ENCODE measurements at regions not wholly inside any gene's neighbourhood (a gene's known extent, or its start where the extent isn't known, plus 50 kb on each side); places are given as distances from the start of the nearest gene placed in this dataset.

DNA sequence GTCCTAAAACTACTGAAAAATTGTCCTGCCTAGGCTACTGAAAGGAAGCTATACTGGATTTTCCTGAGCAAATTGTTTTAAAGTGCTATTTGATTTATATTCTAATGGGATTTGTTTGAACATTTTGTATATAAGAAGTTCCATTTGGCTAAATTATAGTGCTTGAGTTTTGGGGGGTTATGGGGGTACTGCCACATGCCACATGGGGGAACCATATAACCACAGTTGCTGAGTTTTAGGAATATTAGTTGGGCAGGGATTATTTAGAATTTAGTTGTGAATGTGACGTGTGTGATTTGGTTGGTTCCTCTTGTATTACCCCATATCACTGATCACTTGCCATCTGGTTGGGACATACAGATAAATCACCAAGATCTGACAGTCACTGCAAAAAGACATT lies 224.5 kb upstream of the TAPT1 start:
- TF ChIP-seq, protein P1, sequence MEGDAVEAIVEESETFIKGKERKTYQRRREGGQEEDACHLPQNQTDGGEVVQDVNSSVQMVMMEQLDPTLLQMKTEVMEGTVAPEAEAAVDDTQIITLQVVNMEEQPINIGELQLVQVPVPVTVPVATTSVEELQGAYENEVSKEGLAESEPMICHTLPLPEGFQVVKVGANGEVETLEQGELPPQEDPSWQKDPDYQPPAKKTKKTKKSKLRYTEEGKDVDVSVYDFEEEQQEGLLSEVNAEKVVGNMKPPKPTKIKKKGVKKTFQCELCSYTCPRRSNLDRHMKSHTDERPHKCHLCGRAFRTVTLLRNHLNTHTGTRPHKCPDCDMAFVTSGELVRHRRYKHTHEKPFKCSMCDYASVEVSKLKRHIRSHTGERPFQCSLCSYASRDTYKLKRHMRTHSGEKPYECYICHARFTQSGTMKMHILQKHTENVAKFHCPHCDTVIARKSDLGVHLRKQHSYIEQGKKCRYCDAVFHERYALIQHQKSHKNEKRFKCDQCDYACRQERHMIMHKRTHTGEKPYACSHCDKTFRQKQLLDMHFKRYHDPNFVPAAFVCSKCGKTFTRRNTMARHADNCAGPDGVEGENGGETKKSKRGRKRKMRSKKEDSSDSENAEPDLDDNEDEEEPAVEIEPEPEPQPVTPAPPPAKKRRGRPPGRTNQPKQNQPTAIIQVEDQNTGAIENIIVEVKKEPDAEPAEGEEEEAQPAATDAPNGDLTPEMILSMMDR (IDR thresholded peaks at IDR 0.05) = peak in 6 of 9 donors; percentile 10 to 45 (median 28)
- intact Hi-C loops (cut with DNase I) = no loop called here
- Histone ChIP-seq H3K9me3 (no peaks in the 10 kb centered on the region), H3K27me3 (no peaks in the 10 kb centered on the region), H3K27ac (no peak overlapping the region), H3K4me1 (no peaks in the 10 kb centered on the region), H3K36me3 (no peaks in the 10 kb centered on the region), H3K4me3 (no peak overlapping the region)
- DNase-seq (no peak), ATAC-seq (no peak)
- WGBS, 2 donors = 77 to 81% methylated on average over 1 of the region's 1 CpG

DNA sequence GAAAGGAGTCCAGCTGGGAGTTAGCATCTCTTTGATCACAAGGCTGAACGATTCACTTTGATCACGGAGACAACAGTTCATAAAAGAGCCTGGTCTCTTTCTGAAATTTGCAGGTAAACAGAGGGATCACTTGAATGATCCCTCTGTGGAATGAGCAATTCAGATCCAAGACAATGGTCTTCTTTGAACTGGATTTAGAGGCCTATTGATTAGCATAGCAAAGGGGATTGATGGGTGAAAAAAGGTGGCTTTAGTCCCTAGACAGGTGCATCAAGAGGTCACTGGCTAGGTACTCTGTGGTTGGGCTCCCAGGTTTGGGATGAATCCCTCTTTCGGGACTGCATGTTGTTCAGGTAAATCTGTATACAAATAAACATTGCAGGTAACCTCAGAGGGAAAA lies 223.8 kb upstream of the TAPT1 start:
- Histone ChIP-seq H3K36me3 (no peaks in the 10 kb centered on the region), H3K9me3 (no peaks in the 10 kb centered on the region), H3K4me3 (no peak overlapping the region), H3K27ac (no peak overlapping the region), H3K27me3 (no peaks in the 10 kb centered on the region), H3K4me1 (no peaks in the 10 kb centered on the region)
- TF ChIP-seq, protein P1 (IDR thresholded peaks at IDR 0.05) = no peak
- intact Hi-C loops (cut with DNase I) = no loop called here
- WGBS, 2 donors = 51 to 61% methylated on average over 3 of the region's 3 CpGs
- no peak for DNase-seq
- ATAC-seq = no peak

DNA sequence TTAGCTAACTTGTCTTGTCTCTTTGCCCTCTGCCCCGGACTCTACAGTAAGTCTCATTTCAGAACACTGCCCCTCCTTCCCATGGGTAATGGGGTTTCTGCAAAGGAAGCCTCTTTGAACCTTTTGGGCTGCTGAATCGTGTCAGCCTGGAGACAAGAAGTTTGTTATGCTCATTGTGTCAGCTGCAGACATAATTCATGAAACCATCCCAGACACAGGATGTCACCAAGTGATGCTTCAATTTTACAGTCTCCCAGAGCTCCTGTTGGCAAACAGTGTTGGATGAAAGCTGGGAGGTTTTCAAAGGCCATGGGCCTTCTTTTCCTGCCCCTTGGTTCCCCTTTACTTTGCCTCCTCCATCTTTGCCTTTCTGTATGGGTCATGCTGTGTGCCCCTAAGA lies 223.1 kb upstream of the TAPT1 start:
- Histone ChIP-seq H3K36me3 (no peaks in the 10 kb centered on the region), H3K4me1 (no peaks in the 10 kb centered on the region), H3K9me3 (no peaks in the 10 kb centered on the region), H3K4me3 (no peak overlapping the region), H3K27me3 (no peaks in the 10 kb centered on the region), H3K27ac (no peak overlapping the region)
- TF ChIP-seq, protein P1 (IDR thresholded peaks at IDR 0.05) = no peak
- no peak for ATAC-seq
- DNase-seq = no peak
- intact Hi-C loops (cut with DNase I) = loop anchor here in 2 of 10 donors (5.0 to 10.0 kb wide), 2 partner anchors 155 to 157 kb away; no protein-coding TSS in a partner anchor
- 56 to 57% methylated on average over 2 of the region's 2 CpGs for WGBS, 2 donors

DNA sequence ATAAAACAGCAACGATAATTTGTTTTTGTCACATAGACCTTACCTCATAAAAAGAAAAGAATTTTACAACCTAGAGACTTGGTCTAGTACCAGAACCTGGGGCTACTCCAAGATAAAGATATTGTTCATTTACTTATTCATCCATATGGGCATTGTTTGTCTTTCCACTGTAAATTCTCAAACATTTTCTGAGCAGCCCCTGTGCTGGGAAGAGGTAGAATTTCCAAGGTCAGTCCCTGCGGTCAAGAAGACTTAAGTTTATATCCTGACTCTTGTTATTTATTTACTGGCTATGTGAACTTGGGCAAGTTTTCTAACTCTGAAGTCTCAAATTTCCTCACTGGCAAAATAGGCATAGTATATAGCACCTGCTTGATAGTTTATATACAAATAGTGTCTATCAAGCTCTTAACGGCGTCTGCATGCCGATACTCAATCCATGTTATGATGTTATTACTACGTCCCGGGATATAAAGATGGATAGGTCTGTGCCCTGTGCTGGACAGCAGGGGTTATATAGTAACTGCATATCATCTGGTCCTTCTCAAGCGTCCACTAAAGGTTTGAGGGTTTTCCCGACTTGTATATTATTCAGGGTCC lies 222.1 kb upstream of the TAPT1 start:
- H3K27ac ChIP-seq = no peak overlapping the region
- no peaks in the 10 kb centered on the region for H3K4me1 ChIP-seq
- TF ChIP-seq, protein P1 (IDR thresholded peaks at IDR 0.05) = no peak
- ATAC-seq (no peak), DNase-seq (no peak)
- H3K27me3 ChIP-seq = no peaks in the 10 kb centered on the region
- WGBS, 2 donors = 91 to 94% methylated on average over 9 of the region's 9 CpGs
- no peak overlapping the region for H3K4me3 ChIP-seq
- H3K9me3 ChIP-seq = no peaks in the 10 kb centered on the region
- no peaks in the 10 kb centered on the region for H3K36me3 ChIP-seq
- intact Hi-C loops (cut with DNase I) = loop anchor here in 2 of 10 donors (5.0 to 10.0 kb wide), 2 partner anchors 154 to 156 kb away; no protein-coding TSS in a partner anchor
